ENCODE measurements at regions not wholly inside any gene's neighbourhood (a gene's known extent, or its start where the extent isn't known, plus 50 kb on each side); places are given as distances from the start of the nearest gene placed in this dataset.

DNA sequence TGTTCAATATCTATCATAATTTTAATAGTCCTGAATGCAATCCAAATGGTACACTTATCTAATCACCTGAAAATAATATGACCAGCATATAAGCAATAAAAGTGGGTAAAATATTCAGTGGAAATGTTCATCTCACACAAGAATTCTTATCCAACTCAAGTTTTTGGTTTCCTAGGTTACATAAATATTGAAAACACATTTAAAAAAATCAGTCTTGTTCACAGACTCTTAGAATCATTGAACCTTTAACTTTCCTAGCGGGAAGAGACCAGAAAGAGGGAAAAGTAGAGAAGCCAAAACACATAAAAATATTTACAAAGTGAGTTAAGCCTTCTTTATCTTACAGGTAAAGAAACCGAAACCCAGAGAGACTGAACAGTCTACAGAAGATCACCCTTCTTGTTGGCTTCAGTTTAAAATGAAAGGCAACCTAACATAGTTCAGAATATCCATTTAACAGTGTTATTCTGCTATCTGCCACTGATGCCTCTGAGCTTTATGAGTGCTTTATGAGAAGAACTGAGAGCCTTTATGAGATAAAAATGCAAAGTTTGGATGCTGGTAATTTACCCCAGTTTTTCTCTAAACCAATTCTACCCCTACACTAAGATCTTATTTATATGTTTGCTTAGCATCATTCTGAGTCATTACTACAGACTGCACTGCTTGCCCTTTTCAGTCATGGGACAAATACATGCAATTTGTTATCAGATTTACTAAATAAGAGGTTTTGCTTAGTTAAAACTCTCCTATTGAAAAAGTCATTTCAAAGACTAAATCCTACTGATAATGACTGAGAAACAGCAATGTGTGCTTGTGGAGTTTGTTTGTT is 453.3 kb upstream of the INTU start:
- DNase-seq (ENCODE audit: low spot score): no peak

DNA sequence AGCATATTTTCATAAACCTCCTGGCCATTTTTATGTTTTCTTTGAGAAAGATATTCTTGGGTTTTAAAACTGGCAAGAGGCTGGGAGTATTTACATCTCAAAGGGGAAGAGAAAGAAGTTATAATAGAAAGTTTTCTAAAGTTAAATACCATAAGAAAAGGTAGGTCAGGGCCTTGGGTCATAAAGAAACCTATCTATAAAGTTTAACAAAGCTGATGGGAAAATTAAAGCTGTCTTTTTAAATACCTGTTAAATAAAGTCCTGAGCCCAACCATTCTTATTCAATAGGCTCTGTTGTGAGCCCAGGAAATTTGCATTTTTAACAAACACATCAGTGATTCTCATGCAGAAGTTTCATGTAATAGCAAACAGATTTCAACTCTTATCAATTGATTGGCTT is 451.8 kb upstream of the INTU start:
- DNase-seq (ENCODE audit: low spot score): no peak

DNA sequence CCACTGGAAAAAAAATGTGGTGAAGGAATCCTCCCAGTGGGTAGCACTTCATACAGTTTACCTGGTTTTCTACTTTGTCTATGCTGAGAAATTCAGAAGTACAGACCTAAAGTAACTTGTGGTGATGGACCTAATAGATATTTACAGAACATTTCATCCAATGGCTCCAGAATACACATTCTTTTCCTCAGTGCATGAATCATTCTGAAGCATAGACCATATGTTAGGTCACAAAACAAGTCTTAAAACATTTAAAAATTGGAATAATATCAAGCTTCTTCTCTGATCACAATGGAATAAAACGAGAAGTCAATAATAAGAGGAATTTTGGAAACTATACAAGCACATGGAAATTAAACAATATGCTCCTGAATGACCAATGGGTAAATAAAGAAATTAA is 450.1 kb upstream of the INTU start:
- no peak for DNase-seq (ENCODE audit: low spot score)

DNA sequence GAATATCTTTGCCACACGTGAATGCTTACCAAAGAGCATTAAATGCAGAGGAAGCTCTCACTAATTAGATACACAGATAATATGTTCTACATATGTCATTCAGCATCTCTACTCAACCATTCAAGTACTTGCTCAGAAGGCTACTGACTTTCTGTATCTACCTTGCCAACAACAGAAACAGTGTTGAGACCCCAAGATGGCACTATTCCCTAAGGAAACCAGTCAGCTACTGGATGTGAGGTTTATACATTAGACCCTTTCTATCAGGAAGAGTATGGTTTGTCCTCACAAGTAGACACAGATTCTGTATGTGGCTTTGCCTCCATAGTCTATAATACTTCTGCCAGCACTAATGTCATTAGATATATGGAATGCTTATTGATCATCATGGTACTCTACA is 443.9 kb upstream of the INTU start:
- no peak for DNase-seq (ENCODE audit: low spot score)

DNA sequence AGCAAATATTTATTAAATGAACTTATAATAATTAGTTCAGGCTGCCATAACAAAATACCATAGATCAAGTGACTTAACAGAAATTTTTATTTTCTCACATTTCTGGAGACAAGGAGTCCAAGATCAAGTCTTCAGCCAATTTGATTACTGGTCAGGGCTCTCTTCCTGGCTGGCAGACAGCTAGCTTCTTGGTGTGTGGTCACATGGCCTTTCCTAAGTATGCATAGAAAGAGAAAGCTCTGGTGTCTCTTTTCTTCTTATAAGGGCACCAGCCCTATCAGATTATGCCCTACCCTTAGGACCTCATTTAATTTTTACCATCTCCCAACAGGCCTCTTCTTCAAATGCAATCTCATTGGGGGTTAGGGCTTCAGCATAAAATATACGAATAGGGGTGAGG is 438.5 kb upstream of the INTU start:
- DNase-seq (ENCODE audit: low spot score): no peak

DNA sequence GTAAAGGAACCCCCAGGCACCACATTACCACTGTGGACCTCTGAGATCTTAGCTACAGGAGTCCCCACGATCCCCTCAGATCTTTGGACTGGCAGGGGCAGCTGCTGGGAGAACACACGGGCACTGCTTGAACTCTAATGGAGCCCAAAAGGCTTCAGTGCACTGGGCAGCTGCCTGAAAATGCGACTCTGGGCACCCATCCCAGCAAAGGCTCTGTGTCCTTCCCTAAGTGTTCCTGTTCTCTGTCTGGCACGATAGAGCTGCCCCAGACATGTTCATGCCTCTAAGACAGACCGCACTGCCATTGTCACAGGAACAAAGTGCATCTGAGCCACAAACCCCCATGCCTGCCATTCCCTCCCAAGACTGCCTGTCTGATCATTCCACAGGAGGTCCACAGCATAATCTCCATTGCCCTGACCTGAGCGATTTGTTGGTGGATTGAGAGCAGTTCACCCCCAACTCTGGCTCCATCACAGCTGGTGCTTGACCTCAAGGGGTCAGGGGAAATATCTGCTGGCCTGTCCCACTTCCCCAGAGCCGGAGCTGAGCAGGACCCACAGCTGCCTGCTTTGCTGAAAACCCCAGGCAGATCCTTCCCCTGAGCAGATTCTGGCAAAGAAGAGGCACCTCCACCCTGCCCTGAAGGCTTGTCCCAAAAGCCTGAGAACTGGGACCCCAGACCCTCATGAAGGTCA is 436.0 kb upstream of the INTU start:
- peak; percentile 42 for DNase-seq (ENCODE audit: low spot score)

DNA sequence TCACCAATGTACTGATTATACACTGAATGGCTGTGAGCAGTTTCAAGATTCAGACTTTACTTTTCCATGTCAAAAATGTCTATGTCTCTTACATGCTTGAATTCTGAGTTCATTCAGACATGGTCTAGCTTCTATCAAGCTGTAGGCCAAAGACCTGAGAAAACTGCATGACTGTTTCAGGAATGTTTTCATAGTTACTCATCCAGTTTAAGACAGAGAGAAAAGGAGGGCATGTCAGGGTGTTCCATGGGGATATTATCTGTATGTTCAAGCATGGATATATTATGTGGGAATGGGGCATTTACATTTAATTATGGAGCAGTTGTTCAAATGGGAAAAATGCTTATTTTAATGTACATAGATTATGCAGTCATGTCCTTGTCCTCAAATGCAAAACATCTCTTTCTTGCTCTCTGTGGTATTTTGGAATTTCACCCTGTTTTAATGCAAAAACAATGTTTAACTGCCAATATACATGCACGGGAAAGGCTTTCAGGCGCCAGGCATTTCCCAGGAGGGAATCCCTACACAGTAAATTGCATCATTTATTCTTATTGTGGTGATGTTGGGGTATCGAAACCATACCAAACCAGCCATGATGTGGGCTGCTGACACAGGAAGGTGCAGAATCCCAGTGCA is 429.1 kb upstream of the INTU start:
- DNase-seq (ENCODE audit: low spot score): no peak

DNA sequence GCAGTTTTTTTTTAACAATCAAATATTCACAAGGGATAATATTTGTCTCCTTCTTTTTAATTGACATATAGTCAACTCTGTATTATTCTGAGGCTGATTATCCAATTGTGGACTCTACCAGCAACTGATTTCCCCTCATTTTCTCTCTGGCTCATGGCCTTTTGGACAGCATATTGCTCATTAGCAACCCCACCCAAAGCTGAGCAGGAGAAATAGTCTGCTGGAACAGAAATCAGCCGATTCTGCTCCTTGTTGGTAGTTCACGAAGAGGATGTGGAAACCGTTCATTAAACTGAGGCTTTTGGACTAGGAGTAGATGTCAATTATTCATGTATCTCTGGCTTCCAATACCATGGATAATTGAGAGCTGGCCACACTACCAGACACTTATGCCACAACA is 428.4 kb upstream of the INTU start:
- no peak for DNase-seq (ENCODE audit: low spot score)

DNA sequence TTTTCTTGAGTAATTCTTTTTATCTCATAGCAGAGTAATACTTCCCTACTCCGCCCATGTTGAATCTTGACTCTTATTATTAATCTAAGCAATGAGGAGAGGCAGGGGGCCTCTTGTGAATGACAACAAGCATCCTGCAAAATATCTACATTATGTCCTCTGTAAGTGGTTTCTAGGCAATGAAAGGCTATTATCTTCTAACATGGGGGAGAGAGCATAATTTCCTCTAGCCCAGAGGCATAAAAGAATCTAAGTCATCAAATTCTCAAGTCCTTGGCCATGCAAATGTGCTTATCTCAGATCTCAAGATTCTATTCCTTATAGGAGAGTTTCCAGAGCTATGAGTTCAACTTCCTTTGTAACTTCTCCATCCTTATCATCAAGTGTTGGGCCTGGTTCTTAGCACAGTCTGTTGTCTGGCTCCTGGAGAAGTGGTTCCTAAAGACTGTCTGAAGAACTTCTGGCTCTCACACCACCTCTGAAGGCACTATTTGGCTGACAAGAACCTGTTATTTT is 423.1 kb upstream of the INTU start:
- DNase-seq (ENCODE audit: low spot score): no peak

DNA sequence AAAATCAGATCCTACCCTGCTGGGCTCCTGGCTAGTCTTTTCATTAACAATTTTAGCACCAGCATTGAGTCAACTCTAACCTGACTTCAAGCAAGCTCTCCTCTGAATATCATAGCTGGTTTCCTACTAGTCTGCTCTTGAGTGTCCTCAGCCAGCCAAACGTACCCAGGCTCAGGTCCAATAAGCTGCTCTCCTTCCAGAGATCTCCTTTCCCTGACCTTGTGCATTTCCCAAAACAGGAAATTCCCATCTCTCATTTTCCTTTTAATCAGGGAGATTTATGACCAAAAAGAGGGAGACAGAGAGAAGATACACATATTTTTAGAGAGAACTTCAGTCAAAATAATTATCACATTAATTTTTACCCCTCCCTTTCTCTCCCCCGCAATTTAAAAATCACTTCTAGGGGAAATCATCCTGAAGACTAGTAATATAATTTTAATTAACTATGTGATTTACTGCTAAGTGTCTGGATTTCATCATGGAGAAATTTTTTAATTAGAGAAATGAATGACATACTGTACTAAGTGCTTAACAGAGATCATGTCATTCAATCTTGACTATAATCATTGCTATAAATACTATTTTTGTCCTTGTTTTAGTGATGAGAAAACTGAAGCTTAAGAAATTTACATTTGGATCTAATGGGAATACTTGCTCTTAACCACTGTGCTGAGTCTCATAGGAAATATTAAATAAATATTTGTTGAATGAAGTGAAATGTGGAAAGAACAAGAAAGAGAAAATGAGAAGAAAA is 421.7 kb upstream of the INTU start:
- no peak for DNase-seq (ENCODE audit: low spot score)

DNA sequence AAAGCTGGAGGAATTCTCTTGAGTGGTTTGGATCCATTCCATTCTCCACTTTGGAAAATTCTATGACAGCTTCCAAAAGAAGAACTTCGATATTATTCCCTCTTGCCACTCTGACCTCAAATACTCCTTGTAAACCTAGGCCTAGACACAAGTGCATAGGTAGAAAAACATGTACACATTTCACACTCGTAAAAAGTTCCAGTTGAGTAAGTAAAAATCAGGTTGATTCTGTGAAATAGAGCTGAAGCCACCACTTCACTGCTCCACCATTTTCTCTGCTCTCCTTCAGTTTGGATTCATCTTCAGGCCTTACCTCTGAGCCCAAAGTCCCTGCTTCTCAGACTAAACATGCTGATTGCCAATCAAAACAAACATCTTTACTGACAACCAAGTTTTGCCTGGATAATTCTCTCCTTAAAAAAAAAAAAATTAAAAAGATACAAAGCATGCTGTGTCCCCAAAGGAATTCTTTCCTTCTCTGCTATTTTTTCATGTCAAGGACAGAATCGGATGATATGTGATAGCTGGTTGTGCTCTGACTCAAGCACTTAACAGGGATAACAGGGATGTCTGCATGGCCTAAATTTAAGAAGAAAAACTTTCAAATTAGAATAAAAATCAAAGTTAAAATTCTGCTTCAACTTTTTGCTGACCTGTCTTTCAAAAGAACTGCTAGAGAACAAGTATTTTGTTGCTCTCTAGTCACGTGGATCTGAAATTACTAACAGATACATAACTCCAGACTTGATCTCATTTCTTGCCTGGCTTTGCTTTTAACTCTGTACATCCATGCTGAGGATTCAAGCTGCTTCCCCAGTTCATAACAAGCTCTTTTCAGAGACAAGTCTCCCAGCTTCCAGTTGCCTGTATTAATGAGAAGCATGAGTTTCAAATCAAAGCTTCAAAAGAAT is 420.9 kb upstream of the INTU start:
- DNase-seq (ENCODE audit: low spot score): no peak

DNA sequence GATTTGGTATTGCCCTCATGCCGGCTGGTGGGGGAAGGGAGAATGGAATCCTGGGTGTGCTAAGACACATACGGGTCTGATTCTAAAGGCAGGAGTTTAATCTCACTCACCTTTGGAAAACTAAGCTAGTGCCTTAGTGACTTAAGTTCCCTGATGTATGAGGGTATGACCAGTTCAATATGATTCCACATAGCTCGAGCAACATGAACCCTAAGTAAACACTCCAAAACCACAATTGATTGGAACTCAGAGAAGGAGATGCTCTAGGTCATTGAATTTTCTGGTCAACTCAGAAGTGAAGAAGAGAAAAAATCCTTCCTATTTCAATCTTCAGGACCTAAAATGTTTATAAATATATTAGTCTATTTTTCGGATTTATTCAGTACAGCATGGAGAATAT is 420.1 kb upstream of the INTU start:
- DNase-seq (ENCODE audit: low spot score): no peak

DNA sequence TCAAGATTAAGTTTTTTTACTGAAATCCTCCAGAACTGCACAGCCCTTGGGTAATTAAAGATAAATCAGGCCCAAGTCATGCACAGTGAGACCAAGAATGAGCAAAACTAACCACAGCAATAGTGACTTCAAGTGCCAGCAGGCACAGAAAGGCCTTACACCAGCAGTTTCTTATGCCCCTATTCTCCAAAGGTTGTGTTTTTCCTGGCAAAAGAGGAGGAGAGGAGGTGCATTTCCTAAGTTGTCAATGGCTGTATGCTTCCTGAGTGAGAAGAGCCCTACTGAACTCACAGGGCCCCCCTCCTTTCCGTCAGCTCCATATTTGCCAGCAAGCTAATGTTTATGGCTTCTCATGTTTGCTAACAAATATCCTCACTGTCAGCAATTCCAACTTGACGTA is 418.7 kb upstream of the INTU start:
- DNase-seq (ENCODE audit: low spot score): no peak

DNA sequence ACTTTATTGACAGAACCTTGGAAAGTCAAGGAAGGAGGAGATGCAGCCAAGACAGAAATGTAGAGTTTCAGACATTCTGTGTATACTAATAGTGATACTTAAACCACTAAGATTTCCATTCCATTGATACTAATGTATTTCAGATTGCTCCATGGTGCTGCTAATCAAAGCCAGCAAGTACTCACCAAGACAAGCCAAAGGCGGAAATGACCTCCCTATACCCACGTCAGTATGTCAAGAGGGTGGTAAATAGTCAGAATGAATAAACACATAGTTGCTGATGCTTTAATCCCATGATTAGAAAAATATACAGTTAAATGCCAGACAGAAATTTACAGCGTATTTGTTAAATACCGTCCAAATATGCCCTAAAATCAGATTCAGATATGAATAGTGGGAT is 417.8 kb upstream of the INTU start:
- no peak for DNase-seq (ENCODE audit: low spot score)

DNA sequence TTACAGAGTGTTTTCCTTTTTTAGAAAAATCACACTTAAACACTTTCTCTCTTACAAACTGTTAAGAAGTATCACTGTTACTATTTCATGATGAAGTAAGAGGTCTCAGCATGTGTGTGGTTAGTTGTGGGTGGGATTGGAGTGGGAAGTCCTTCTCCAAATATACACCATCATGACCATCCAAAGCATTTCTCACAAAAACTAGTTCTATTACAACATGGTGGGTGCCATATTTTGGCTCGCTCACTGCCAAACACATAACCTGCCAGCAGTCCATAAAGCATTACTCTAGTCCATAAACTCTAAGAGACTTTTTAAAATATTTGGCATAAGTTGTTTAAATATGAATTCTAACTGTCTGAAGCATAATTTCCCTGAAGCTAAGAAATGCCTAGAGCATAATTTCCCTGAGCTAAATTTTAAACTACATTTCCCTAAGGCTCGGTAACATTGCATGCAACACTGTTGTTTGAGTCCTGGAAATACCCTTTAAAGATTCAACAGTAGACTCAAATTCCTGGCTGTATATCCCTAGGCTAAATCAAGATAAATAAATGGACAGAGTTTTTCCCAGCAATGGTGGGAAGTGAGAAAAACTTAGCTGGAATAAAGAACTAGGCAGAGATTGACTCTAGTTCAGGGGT is 415.0 kb upstream of the INTU start:
- DNase-seq (ENCODE audit: low spot score): no peak

DNA sequence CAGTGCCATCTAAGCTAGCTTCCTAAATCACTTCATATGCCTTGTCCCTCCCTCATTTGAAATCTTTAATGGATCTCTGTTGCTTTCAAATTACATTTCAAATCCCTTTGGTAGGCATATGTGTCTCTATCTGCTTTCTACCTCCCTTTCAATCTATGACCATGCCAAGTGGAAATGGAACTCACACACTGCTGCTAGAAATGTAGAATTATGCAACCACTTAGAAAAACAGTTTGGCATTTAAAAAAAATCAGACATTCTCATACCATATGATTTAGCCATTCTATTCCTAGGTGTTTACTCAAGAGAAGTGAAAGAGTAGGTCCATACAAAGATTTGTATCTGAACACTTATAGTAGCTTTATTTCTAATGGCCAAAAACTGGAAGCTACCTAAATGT is 413.5 kb upstream of the INTU start:
- DNase-seq (ENCODE audit: low spot score): no peak

DNA sequence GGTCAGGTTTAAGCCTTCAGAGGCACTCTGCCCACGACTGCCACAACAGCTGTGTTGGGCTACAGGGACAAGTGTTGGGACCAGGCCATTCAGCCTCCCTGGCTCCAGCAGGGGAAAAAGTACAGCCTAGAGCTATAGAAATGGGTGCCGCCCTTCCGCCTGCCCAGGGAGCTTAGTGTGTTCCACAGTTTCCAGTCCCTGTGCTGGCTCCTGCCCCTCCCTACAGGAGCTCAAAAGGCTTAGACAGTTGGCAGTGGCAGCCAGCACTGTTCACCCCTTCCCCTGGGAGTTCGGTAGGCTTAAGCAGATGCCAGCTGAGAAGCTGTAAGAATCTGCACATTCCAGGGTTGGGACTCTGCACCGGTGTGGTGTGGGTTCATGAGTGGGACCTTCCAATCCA is 408.2 kb upstream of the INTU start:
- no peak for DNase-seq (ENCODE audit: low spot score)

DNA sequence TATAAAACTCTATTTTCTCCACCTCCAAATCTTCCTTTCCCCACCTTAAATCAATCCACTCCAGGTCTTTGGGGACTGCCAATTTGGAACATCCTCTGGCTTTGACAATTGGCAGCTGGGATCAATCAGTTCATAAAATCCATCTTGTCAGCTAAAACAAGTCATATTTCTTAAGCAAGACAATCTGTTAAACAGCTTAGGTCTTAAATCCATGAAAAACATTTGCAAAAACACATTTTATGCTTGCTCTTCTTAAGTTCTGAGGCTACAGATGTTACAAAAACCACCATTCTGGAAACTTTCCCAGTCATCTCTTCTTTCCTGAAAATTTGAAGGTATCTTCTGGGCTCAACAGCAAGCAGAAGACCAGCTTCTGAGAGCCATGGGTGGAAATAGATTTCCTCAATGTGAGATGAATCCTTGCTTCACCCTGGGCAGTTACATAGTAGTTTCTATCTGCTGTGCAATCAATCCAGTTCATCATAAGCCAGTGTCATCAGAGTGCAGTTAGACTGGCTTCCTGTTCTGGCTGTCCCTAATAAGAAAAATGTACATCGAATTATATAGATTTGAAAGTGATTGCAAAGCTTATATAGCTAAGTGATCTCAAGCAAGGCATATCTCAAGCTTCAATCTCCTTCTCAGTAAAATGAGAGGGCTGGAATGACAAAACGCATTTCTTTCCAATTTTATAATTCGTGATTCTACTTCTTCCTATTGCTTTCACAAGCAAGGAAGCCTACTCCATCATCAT is 402.7 kb upstream of the INTU start:
- no peak for DNase-seq (ENCODE audit: low spot score)

DNA sequence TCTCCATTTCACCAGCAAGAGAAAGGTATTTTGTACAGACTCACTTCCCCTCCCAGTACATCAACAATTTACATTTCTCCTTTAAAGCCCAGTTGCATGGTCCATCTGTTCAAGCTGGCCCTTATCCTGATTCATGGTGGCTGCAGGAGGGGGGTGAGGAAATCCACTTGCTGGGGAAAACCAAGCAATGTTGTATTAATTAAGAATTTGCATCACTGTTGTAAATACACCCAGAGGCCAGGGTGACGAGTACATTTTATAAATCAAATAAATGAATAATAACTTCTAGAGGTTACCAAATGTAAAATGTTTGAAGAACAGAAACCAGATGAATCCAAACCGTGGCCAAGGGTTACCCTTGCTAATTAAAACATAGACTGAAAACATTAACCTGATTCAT is 395.9 kb upstream of the INTU start:
- no peak for DNase-seq (ENCODE audit: low spot score)

DNA sequence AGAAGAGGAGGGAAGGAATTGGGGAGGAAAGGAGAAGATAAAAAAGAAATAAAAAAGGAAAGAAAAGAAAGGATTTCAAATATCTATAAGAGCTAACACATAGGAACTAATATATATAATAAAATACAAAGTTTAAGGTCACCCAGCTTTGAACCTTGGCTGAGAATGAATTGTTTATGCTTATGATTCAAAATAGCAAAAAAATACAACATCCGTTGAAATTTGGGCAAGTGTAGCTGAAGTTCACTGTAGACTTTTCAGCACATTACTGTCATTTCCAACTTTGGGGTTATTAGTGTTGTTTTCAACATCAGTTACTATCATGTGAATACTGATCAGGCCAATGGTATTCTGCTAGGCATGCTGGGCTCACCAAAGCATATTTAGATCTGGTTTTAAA is 395.2 kb upstream of the INTU start:
- no peak for DNase-seq (ENCODE audit: low spot score)
